ENCODE measurements at regions not wholly inside any gene's neighbourhood (a gene's known extent, or its start where the extent isn't known, plus 50 kb on each side); places are given as distances from the start of the nearest gene placed in this dataset.

DNA sequence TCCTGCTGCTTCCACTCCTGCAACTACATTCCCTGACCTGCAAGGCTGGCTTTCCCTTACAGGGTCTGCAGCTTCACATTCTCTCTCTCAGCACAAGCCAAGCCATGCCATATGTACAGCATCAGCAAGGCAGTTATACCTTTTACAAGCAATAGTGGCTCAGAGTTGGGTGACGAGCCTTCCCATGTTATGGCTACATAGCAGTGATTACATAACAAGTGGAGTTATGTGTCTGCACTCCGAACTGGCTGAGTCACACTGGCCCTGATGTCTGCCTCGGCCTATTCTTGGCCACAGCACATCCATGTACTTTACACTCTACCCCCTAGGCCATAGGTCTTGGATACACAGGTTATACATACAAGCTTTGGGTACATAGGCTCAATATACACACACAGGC lies 52.0 kb upstream of the SNCAIP start:
- DNase-seq, result no peak
- H2AFZ ChIP-seq (ENCODE audit: low read length), result no peak overlapping the region

More for the DNA sequence above, 52.0 kb upstream of the SNCAIP start:
- Histone ChIP-seq H3K4ac (ENCODE audit: low read depth, low read length) (no peak overlapping the region), H3K23ac (ENCODE audit: insufficient read length, low read depth, low read length) (no peak overlapping the region), H4K5ac (ENCODE audit: insufficient read length, low read depth, low read length) (peak overlapping the region; percentile 57), H3K4me1 (ENCODE audit: insufficient read depth, low read length) (no peaks in the 10 kb centered on the region), H4K91ac (ENCODE audit: insufficient read length, low read depth, low read length) (no peak overlapping the region), H3T11ph (ENCODE audit: low read length) (no peak overlapping the region), H2BK20ac (ENCODE audit: low read depth, low read length, poor library complexity, severe bottlenecking) (no peak overlapping the region), H3K27me3 (ENCODE audit: insufficient read depth, low read length) (no peaks in the 10 kb centered on the region), H2BK15ac (ENCODE audit: low read depth, low read length) (no peak overlapping the region), H3K56ac (ENCODE audit: insufficient read length, low read depth, low read length) (no peak overlapping the region), H4K20me1 (ENCODE audit: control insufficient read depth, insufficient read depth, insufficient read length) (no peaks in the 10 kb centered on the region), H3K9ac (ENCODE audit: extremely low read depth, insufficient read length, low read length) (no peak overlapping the region), H3K79me1 (ENCODE audit: insufficient read depth, low read depth, low read length, poor library complexity, severe bottlenecking) (no peaks in the 10 kb centered on the region), H3K23me2 (ENCODE audit: insufficient read length, low read depth, low read length, poor library complexity, severe bottlenecking) (no peaks in the 10 kb centered on the region), H3K4me2 (ENCODE audit: insufficient read depth, insufficient read length, low read length) (no peak overlapping the region), H2BK120ac (ENCODE audit: low read depth, low read length, poor library complexity, severe bottlenecking) (no peak overlapping the region), H3K9me3 (ENCODE audit: control insufficient read depth, low read depth, low read length) (no peaks in the 10 kb centered on the region), H2BK5ac (ENCODE audit: insufficient read length, low read length) (no peak overlapping the region), H2BK12ac (ENCODE audit: insufficient read length, low read depth, low read length) (no peak overlapping the region), H4K8ac (replicated peaks; ENCODE audit: insufficient read length, low read depth, low read length) (no peak overlapping the region), H3K18ac (ENCODE audit: insufficient read length, low read depth, low read length) (no peak overlapping the region), H3K27ac (ENCODE audit: insufficient read length, low read depth, low read length) (no peak overlapping the region), H3K79me2 (ENCODE audit: insufficient read depth, low read length) (no peaks in the 10 kb centered on the region), H2AK5ac (ENCODE audit: insufficient read length, low read length) (no peak overlapping the region), H3K14ac (ENCODE audit: insufficient read depth, low read length) (no peak overlapping the region)
- H3K4me1 Mint-ChIP-seq, result peaks cover 5 to 9% of the 10 kb centered on the region in 2 experiments; a peak in 3 of 4 replicates
- no peak overlapping the region for H3K27ac Mint-ChIP-seq
- H3K4me3 Mint-ChIP-seq, result no peak overlapping the region
- TF ChIP-seq, protein P1, sequence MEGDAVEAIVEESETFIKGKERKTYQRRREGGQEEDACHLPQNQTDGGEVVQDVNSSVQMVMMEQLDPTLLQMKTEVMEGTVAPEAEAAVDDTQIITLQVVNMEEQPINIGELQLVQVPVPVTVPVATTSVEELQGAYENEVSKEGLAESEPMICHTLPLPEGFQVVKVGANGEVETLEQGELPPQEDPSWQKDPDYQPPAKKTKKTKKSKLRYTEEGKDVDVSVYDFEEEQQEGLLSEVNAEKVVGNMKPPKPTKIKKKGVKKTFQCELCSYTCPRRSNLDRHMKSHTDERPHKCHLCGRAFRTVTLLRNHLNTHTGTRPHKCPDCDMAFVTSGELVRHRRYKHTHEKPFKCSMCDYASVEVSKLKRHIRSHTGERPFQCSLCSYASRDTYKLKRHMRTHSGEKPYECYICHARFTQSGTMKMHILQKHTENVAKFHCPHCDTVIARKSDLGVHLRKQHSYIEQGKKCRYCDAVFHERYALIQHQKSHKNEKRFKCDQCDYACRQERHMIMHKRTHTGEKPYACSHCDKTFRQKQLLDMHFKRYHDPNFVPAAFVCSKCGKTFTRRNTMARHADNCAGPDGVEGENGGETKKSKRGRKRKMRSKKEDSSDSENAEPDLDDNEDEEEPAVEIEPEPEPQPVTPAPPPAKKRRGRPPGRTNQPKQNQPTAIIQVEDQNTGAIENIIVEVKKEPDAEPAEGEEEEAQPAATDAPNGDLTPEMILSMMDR (conservative IDR thresholded peaks at IDR 0.05), result no peak
- H3K36me3 Mint-ChIP-seq (ENCODE audit: insufficient read depth in 1 of 3, low read depth in 3 of 3), result peaks cover 0 to 15% (median 8%) of the 10 kb centered on the region in 3 experiments; a peak in 5 of 7 replicates
- no CpG with 5 or more reads among the region's 3 CpGs for WGBS (ENCODE audit: extremely low coverage, insufficient read length, low lambda C conversion rate)
- no peaks in the 10 kb centered on the region; the same call in 1 of the 2 replicates for H3K27me3 Mint-ChIP-seq (ENCODE audit: low read depth)
- peaks cover 20 to 26% of the 10 kb centered on the region in 2 experiments for H3K9me3 Mint-ChIP-seq

Measured in H9 (cell line).